ENCODE measurements at regions not wholly inside any gene's neighbourhood (a gene's known extent, or its start where the extent isn't known, plus 50 kb on each side); places are given as distances from the start of the nearest gene placed in this dataset.

DNA sequence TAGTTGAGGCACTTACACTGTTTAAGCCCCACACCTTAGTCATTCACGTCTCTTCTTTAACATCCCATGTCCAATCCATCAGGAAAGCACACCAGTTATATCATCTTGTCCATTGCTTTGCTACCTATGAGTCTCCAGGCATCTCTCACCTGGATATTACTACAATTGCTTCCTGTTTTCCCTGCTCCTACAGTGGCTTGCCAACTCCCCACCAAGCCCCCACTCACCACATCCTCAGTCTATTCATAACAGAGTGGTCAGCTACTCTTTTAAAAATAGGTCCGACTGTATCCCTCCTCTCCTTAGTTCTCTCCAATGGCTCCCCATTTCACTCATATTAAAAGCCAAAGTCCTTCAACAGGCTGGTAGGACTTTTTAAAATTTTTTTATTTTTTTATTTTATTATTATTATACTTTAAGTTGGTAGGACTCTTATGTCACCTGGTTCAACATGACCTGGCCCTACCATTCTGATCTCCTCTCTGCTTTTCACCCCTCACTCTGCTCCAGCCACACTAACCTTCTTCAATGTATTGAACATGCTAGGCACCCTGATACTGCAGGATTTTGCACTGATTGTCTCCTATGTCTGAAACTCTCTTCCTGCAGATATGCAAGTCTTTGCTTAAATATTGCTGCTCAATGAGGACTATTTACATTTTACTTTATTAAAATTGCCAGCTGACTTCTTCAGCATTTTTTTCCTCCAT is 253.2 kb downstream of the CYRIA start:
- Histone ChIP-seq H3K4me1 (ENCODE audit: control insufficient read depth, insufficient read depth, low read length) (no peaks in the 10 kb centered on the region), H3K27ac (ENCODE audit: extremely low read depth, low read depth, low read length) (no peak overlapping the region), H3K9me3 (ENCODE audit: control insufficient read depth, insufficient read depth, low read depth, low read length) (no peaks in the 10 kb centered on the region), H3K4me3 (ENCODE audit: low read depth, low read length) (no peak overlapping the region), H3K36me3 (ENCODE audit: control insufficient read depth in 2 of 2, insufficient read depth in 1 of 2, low read length in 2 of 2) (no peaks in the 10 kb centered on the region)
- CTCF ChIA-PET = no interaction called here
- POLR2A ChIA-PET = no interaction called here
- TF ChIP-seq, protein P1, sequence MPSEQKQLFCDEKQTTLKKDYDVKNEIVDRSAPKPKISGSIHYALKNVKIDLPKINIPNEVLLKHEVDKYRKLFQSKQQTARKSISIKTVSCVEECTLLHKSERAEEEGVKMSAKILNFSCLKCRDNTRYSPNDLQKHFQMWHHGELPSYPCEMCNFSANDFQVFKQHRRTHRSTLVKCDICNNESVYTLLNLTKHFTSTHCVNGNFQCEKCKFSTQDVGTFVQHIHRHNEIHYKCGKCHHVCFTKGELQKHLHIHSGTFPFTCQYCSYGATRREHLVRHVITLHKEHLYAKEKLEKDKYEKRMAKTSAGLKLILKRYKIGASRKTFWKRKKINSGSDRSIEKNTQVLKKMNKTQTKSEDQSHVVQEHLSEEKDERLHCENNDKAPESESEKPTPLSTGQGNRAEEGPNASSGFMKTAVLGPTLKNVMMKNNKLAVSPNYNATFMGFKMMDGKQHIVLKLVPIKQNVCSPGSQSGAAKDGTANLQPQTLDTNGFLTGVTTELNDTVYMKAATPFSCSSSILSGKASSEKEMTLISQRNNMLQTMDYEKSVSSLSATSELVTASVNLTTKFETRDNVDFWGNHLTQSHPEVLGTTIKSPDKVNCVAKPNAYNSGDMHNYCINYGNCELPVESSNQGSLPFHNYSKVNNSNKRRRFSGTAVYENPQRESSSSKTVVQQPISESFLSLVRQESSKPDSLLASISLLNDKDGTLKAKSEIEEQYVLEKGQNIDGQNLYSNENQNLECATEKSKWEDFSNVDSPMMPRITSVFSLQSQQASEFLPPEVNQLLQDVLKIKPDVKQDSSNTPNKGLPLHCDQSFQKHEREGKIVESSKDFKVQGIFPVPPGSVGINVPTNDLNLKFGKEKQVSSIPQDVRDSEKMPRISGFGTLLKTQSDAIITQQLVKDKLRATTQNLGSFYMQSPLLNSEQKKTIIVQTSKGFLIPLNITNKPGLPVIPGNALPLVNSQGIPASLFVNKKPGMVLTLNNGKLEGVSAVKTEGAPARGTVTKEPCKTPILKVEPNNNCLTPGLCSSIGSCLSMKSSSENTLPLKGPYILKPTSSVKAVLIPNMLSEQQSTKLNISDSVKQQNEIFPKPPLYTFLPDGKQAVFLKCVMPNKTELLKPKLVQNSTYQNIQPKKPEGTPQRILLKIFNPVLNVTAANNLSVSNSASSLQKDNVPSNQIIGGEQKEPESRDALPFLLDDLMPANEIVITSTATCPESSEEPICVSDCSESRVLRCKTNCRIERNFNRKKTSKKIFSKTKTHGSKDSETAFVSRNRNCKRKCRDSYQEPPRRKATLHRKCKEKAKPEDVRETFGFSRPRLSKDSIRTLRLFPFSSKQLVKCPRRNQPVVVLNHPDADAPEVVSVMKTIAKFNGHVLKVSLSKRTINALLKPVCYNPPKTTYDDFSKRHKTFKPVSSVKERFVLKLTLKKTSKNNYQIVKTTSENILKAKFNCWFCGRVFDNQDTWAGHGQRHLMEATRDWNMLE (tag by site-specific recombination; conservative IDR thresholded peaks at IDR 0.05; ENCODE audit: low read depth) = no peak
- TF ChIP-seq ZNF529 (tag by site-specific recombination; IDR thresholded peaks at IDR 0.05; ENCODE audit: insufficient replicate concordance) (no peak), ZBTB6 (tag by site-specific recombination; IDR thresholded peaks at IDR 0.05) (no peak), ZNF112 (tag by site-specific recombination; IDR thresholded peaks at IDR 0.05) (no peak), AEBP2 (tag by site-specific recombination; IDR thresholded peaks at IDR 0.05; ENCODE audit: borderline replicate concordance) (no peak), ZNF423 (tag by site-specific recombination; IDR thresholded peaks at IDR 0.05) (no peak), ZSCAN23 (tag by site-specific recombination; IDR thresholded peaks at IDR 0.05) (no peak), ZNF214 (tag by site-specific recombination; IDR thresholded peaks at IDR 0.05; ENCODE audit: borderline replicate concordance) (no peak), ZNF211 (tag by site-specific recombination; IDR thresholded peaks at IDR 0.05; ENCODE audit: low read depth) (no peak), EGR2 (tag by site-specific recombination; IDR thresholded peaks at IDR 0.05; ENCODE audit: low read depth) (no peak)
- TF ChIP-seq, protein P2, sequence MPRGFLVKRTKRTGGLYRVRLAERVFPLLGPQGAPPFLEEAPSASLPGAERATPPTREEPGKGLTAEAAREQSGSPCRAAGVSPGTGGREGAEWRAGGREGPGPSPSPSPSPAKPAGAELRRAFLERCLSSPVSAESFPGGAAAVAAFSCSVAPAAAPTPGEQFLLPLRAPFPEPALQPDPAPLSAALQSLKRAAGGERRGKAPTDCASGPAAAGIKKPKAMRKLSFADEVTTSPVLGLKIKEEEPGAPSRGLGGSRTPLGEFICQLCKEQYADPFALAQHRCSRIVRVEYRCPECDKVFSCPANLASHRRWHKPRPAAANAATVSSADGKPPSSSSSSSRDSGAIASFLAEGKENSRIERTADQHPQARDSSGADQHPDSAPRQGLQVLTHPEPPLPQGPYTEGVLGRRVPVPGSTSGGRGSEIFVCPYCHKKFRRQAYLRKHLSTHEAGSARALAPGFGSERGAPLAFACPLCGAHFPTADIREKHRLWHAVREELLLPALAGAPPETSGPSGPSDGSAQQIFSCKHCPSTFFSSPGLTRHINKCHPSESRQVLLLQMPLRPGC (tag by site-specific recombination; IDR thresholded peaks at IDR 0.05) = no peak

DNA sequence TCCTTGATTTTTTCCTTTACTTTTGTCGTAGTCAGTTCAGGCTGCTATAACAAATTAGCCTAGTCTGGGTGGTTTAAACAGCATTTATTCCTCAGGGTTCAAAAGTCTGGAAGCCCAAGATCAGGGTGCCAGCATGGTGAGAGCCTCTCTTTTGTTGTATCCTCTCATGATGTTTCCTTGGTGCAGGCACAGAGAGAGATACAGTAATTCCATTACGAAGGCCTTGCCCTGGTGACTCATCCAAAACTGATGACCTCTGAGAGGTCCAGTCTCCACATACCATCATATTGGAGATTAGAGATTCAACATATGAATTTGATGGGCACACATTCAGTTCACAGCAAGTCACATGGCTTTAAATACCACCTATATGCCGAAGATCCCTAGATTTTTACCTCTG is 253.8 kb downstream of the CYRIA start:
- ChIA-PET CTCF (no interaction called here), POLR2A (no interaction called here)
- no peaks in the 10 kb centered on the region for H3K36me3 ChIP-seq (ENCODE audit: control insufficient read depth in 2 of 2, insufficient read depth in 1 of 2, low read length in 2 of 2)
- H3K27ac ChIP-seq (ENCODE audit: extremely low read depth, low read depth, low read length) = no peak overlapping the region
- no peak overlapping the region for H3K4me3 ChIP-seq (ENCODE audit: low read depth, low read length)
- TF ChIP-seq GLIS2 (tag by site-specific recombination; IDR thresholded peaks at IDR 0.05) (no peak), GLIS1 (tag by site-specific recombination; IDR thresholded peaks at IDR 0.05) (no peak), AEBP2 (tag by site-specific recombination; IDR thresholded peaks at IDR 0.05; ENCODE audit: borderline replicate concordance) (no peak), ZNF148 (tag by site-specific recombination; IDR thresholded peaks at IDR 0.05; ENCODE audit: borderline replicate concordance) (no peak), ZNF2 (tag by site-specific recombination; IDR thresholded peaks at IDR 0.05) (no peak), BCL6B (tag by site-specific recombination; IDR thresholded peaks at IDR 0.05) (no peak), ZBTB48 (tag by site-specific recombination; IDR thresholded peaks at IDR 0.05) (no peak)
- H3K4me1 ChIP-seq (ENCODE audit: control insufficient read depth, insufficient read depth, low read length) = no peaks in the 10 kb centered on the region
- H3K9me3 ChIP-seq (ENCODE audit: control insufficient read depth, insufficient read depth, low read depth, low read length) = no peaks in the 10 kb centered on the region
